Stimulated activated CD8-positive, alpha-beta memory T cell treated with anti-CD3 and anti-CD28 coated beads, Interleukin-12 subunit alpha, Interleukin-12 subunit beta, amount 100 ng/mL, for 4 hours (primary cell): ENCODE measurements at regions not wholly inside any gene's neighbourhood (a gene's known extent, or its start where the extent isn't known, plus 50 kb on each side); places are given as distances from the start of the nearest gene placed in this dataset.

Source experiments
- DNase-seq: peaks from one replicate; pipeline ENCODE4 v3.0.0-alpha.2; 2020; ENCODE audit warnings: low read depth

- DNase-seq: no peak
Measured at GRCh38 chr15:39486621-39487457, 94.0 kb upstream of the THBS1 start.

GRCh38 chr15:39487458-39487735, 93.5 kb upstream of the THBS1 start:
- DNase-seq: no peak

GRCh38 chr15:39488516-39488915, 92.4 kb upstream of the THBS1 start:
- DNase-seq: no peak

GRCh38 chr15:39488961-39489360, 91.9 kb upstream of the THBS1 start:
- no peak for DNase-seq

- DNase-seq: no peak
Measured at GRCh38 chr15:39491115-39491885, 89.6 kb upstream of the THBS1 start.

- DNase-seq: no peak
Measured at GRCh38 chr15:39491886-39492490, 88.9 kb upstream of the THBS1 start.

GRCh38 chr15:39493424-39494067, 87.3 kb upstream of the THBS1 start:
- no peak for DNase-seq

- no peak for DNase-seq
Measured at GRCh38 chr15:39494462-39494861, 86.4 kb upstream of the THBS1 start.

GRCh38 chr15:39495871-39496840, 84.7 kb upstream of the THBS1 start:
- DNase-seq: no peak

GRCh38 chr15:39497016-39497758, 83.7 kb upstream of the THBS1 start:
- DNase-seq: no peak

- no peak for DNase-seq
Measured at GRCh38 chr15:39497759-39498565, 82.9 kb upstream of the THBS1 start.

- DNase-seq: no peak
Measured at GRCh38 chr15:39498629-39499028, 82.2 kb upstream of the THBS1 start.

GRCh38 chr15:39499042-39499441, 81.8 kb upstream of the THBS1 start:
- DNase-seq: no peak

GRCh38 chr15:39499681-39500080, 81.2 kb upstream of the THBS1 start:
- no peak for DNase-seq

GRCh38 chr15:39501366-39502081, 79.4 kb upstream of the THBS1 start:
- no peak for DNase-seq

- no peak for DNase-seq
Measured at GRCh38 chr15:39502082-39502447, 78.8 kb upstream of the THBS1 start.

- no peak for DNase-seq
Measured at GRCh38 chr15:39502611-39503195, 78.2 kb upstream of the THBS1 start.

- no peak for DNase-seq
Measured at GRCh38 chr15:39503526-39503925, 77.4 kb upstream of the THBS1 start.

- no peak for DNase-seq
Measured at GRCh38 chr15:39504808-39505207, 76.1 kb upstream of the THBS1 start.
